Nephron (organoid): ENCODE measurements at regions not wholly inside any gene's neighbourhood (a gene's known extent, or its start where the extent isn't known, plus 50 kb on each side); places are given as distances from the start of the nearest gene placed in this dataset.

Experiments used
- H3K27ac Mint-ChIP-seq, 3 experiments: 2 replicates each; pipeline ENCODE4 v1.8.0; 2020; ENCODE audit warnings: mixed read lengths in 3 of 3, mild to moderate bottlenecking in 2 of 3, moderate library complexity in 1 of 3
- H3K27me3 Mint-ChIP-seq: 2 replicates; pipeline ENCODE4 v1.8.0; 2021; ENCODE audit warnings: low read depth, mild to moderate bottlenecking, moderate library complexity, mixed read lengths
- H3K36me3 Mint-ChIP-seq: 2 replicates; pipeline ENCODE4 v1.8.0; 2020; ENCODE audit warnings: low read depth, mixed read lengths
- H3K4me1 Mint-ChIP-seq: 2 replicates; pipeline ENCODE4 v1.8.0; 2020; ENCODE audit warnings: mixed read lengths
- H3K4me3 Mint-ChIP-seq, 3 experiments: 2 replicates each; pipeline ENCODE4 v1.8.0; 2020; ENCODE audit warnings: mild to moderate bottlenecking in 3 of 3, mixed read lengths in 3 of 3, moderate library complexity in 2 of 3
- H3K9me3 Mint-ChIP-seq: 2 replicates; pipeline ENCODE4 v1.8.0; 2020; ENCODE audit warnings: mixed read lengths
- CTCF ChIP-seq, 3 experiments: fragments of 200-600 bp; sonication (generic); IDR thresholded peaks; one replicate each; pipeline ENCODE4 v1.5.0; 2021; ENCODE audit warnings: antibody characterized with exemption in 3 of 3; ENCODE audit not compliant: unreplicated experiment in 3 of 3

DNA sequence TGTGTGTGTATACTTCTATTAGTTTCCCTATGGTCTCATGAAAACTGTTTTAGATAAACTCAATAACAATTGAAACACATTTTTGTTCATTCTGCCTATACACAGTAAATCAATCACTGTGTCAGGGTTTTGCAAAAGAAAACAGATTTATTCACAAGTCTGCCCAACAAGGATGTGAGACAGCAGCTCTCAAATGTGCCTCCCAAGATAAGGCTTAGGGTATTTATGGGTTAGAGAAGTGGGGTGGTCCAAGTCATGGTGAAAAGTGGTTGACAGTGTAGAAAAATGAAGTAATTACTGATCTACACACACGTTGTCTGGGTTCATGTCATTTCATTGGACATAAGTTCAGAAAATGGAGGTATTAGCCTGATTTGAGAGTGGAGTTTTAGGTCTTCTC, 844.6 kb downstream of the SLITRK6 start:
- Mint-ChIP-seq H3K9me3 (no peaks in the 10 kb centered on the region), H3K4me1 (no peaks in the 10 kb centered on the region), H3K4me3 (no peak overlapping the region), H3K36me3 (no peaks in the 10 kb centered on the region), H3K27me3 (no peaks in the 10 kb centered on the region), H3K27ac (no peak overlapping the region)
- no peak for TF ChIP-seq CTCF (IDR thresholded peaks at IDR 0.05; ENCODE audit: unreplicated experiment in 3 of 3)

GRCh38 chr13:84951128-84951527, 848.1 kb downstream of the SLITRK6 start:
- H3K27ac Mint-ChIP-seq: no peak overlapping the region
- no peaks in the 10 kb centered on the region for H3K27me3 Mint-ChIP-seq
- no peaks in the 10 kb centered on the region for H3K4me1 Mint-ChIP-seq
- TF ChIP-seq CTCF (IDR thresholded peaks at IDR 0.05; ENCODE audit: unreplicated experiment in 3 of 3): no peak
- no peak overlapping the region for H3K4me3 Mint-ChIP-seq
- H3K9me3 Mint-ChIP-seq: no peaks in the 10 kb centered on the region
- no peaks in the 10 kb centered on the region for H3K36me3 Mint-ChIP-seq

GRCh38 chr13:84946192-84946591, 853.0 kb downstream of the SLITRK6 start:
- no peak overlapping the region for H3K4me3 Mint-ChIP-seq
- H3K4me1 Mint-ChIP-seq: no peaks in the 10 kb centered on the region
- no peak overlapping the region for H3K27ac Mint-ChIP-seq
- H3K36me3 Mint-ChIP-seq: no peaks in the 10 kb centered on the region
- no peaks in the 10 kb centered on the region for H3K9me3 Mint-ChIP-seq
- H3K27me3 Mint-ChIP-seq: no peaks in the 10 kb centered on the region
- no peak for TF ChIP-seq CTCF (IDR thresholded peaks at IDR 0.05; ENCODE audit: unreplicated experiment in 3 of 3)

GRCh38 chr13:84940798-84941197, 858.4 kb downstream of the SLITRK6 start:
- no peak overlapping the region for H3K27ac Mint-ChIP-seq
- TF ChIP-seq CTCF (IDR thresholded peaks at IDR 0.05; ENCODE audit: unreplicated experiment in 3 of 3): no peak

GRCh38 chr13:84940167-84940566, 859.1 kb downstream of the SLITRK6 start:
- Mint-ChIP-seq H3K27ac (no peak overlapping the region), H3K4me3 (no peak overlapping the region), H3K4me1 (no peaks in the 10 kb centered on the region), H3K36me3 (no peaks in the 10 kb centered on the region), H3K27me3 (no peaks in the 10 kb centered on the region), H3K9me3 (no peaks in the 10 kb centered on the region)
- TF ChIP-seq CTCF (IDR thresholded peaks at IDR 0.05; ENCODE audit: unreplicated experiment in 3 of 3): no peak

More at GRCh38 chr13:84940798-84941197, 858.4 kb downstream of the SLITRK6 start:
- Mint-ChIP-seq H3K27me3 (no peaks in the 10 kb centered on the region), H3K9me3 (no peaks in the 10 kb centered on the region), H3K4me3 (no peak overlapping the region), H3K36me3 (no peaks in the 10 kb centered on the region), H3K4me1 (no peaks in the 10 kb centered on the region)

- Mint-ChIP-seq H3K9me3 (no peaks in the 10 kb centered on the region), H3K36me3 (no peaks in the 10 kb centered on the region), H3K27me3 (no peaks in the 10 kb centered on the region), H3K27ac (no peak overlapping the region), H3K4me3 (peak overlapping the region in 1 of 3 experiments; percentile 69), H3K4me1 (peaks cover 8% of the 10 kb centered on the region)
- TF ChIP-seq CTCF (IDR thresholded peaks at IDR 0.05; ENCODE audit: unreplicated experiment in 3 of 3): no peak
Measured at GRCh38 chr13:84934911-84935310, 864.3 kb downstream of the SLITRK6 start.
